Skeletal muscle cell (primary cell): ENCODE measurements at regions not wholly inside any gene's neighbourhood (a gene's known extent, or its start where the extent isn't known, plus 50 kb on each side); places are given as distances from the start of the nearest gene placed in this dataset.
"Not testable (repeated sequence)": the region's sequence is repeated elsewhere in the genome, so short reads cannot be mapped to it uniquely, and the experiment has no call there.

Experiments used
- DNase-seq: peaks from one replicate; pipeline ENCODE4 v3.0.0-alpha.2; 2010; ENCODE audit warnings: low read depth
- H3K4me3 ChIP-seq: 2 replicates; pipeline ENCODE4 v1.5.1; 2011; ENCODE audit warnings: low read depth, mild to moderate bottlenecking, control low read depth, low read length, moderate library complexity

- H3K4me3 ChIP-seq, result no peak overlapping the region
- no peak for DNase-seq
Measured at GRCh38 chrX:113586281-113586898, 745.8 kb upstream of the AMOT start.

GRCh38 chrX:113580486-113580885 is 739.9 kb upstream of the AMOT start:
- no peak for DNase-seq
- no peak overlapping the region for H3K4me3 ChIP-seq

DNA sequence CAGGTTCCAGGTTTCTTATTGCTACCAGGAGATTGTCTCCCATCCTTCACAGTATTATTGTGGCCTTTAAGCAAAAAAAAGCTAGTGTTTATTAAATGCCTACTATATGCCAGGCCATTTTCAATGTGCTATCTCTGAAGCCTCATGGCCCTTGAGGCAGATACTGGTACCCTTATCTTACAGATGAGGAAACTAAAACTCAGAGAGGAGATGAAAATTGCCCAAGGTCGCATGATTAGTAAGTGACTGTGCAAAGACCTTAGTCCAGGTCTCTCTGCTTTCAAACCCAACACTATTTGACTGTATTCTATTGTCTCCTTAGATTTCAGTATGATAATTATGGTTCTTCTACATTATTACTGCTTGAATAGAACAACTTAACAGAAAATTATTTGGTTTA is 717.9 kb upstream of the AMOT start:
- no peak overlapping the region for H3K4me3 ChIP-seq
- DNase-seq, result no peak

GRCh38 chrX:113551919-113552318 is 711.3 kb upstream of the AMOT start:
- no peak overlapping the region for H3K4me3 ChIP-seq
- no peak for DNase-seq

GRCh38 chrX:113548308-113549015 is 707.8 kb upstream of the AMOT start:
- DNase-seq, result no peak
- H3K4me3 ChIP-seq, result no peak overlapping the region

DNA sequence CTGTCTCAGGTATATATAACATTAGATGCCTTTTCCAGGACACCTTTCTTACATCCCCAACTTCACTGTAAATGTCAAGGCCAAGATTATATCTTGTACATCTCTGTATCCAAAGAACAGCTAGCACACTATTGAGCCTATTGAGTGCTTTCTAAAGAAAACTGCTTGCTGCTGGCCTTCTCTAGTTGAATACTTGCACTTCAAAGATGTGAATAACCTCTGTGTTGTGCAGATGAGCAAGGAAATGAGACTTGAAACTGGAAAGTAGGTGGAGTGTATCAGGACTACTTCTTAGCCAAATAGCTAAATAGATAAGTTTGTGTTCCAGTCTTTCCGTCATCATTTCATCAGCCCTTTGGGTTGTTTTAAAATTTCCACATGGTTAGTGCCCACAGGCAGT is 704.4 kb upstream of the AMOT start:
- no peak overlapping the region for H3K4me3 ChIP-seq
- DNase-seq, result no peak

DNA sequence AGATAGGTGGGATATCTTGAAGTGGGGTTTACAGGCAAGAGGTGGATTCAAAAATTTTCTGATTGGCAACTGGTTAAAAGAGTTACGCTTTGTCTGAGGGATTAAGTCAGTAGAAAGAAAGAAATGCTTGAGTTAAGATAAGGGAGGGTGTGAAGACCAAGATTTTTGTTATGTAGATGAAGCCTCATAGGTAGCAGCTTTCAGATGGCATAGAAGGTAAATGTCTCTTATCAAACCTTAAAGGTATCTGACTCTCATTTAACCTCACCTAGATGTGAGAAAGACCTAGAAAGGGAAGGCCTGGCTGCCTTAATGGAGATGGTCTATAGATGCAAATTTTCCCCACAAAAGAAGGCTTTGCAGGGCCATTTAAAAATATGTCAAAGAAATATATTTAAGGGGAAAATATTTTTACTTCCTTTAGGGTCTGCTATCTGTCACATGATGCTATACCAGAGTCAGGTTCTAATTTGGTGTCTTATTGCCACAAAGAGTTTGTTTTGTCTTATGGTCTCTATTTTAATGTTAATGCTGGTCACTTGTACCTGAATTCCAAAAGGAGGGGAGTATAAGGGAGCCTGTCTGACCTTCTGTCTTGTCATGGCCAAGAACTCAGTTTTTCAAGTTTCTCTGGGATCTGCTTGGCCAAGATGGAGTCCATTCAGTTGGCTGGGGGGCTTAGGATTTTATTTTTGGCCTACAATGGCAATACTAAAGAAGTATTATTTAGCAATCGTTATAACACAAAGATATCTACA is 699.1 kb upstream of the AMOT start:
- H3K4me3 ChIP-seq, result no peak overlapping the region
- no peak for DNase-seq

DNA sequence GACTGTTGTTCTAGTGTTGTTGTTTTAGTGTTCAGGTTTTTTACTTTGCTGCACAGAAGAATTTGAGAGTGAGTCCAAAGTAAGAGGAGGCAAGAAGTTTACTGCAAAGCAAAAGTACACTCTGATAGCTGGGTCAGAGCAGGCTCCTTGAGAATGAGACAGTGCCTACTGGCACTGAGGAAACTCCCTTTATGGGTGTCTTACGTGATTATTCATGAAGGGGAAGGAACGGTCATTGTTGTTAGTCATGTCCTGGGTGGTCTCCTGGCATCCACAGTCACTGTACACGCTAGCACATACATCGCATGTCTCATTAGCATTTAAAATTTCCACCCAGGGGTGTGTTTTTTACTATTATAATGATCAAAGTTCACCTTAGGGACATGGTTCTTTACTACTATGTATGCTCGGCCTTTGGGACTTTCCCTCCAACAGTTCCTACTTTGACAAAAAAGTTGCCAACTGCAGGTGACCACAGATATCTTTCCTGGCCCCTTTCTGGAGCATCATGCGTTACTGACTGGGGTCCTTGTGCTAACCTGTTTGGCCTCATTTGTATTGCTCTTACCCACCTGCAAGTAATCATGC is 688.9 kb upstream of the AMOT start:
- H3K4me3 ChIP-seq, result no peak overlapping the region
- no peak for DNase-seq

- H3K4me3 ChIP-seq, result no peak overlapping the region
- DNase-seq, result no peak
Measured at GRCh38 chrX:113522814-113523213, 682.2 kb upstream of the AMOT start.

- H3K4me3 ChIP-seq, result no peak overlapping the region
- DNase-seq, result no peak
Measured at GRCh38 chrX:113514906-113515305, 674.3 kb upstream of the AMOT start.

GRCh38 chrX:113512700-113513395 is 672.2 kb upstream of the AMOT start:
- H3K4me3 ChIP-seq, result no peak overlapping the region
- DNase-seq, result peak; percentile 32

- no peak overlapping the region for H3K4me3 ChIP-seq
- DNase-seq, result no peak
Measured at GRCh38 chrX:113510586-113510985, 670.0 kb upstream of the AMOT start.

DNA sequence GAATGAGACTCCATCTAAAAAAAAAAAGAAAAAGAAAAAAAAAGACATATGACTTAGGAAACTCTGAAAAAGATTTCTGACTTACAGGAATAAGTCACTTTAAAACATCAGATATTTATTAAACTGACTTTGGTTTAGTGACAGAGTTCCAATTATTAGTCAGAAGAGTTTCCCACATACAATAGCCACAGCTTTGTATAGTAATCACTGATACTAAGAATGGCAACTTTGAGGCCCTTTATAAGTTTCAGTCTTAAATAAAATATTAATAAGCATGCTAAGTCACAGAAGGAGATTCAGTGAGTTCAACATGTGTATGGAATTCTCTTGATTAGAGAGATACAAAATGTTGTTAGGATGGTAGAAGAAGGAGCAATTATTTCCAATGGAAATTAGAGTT is 652.3 kb upstream of the AMOT start:
- H3K4me3 ChIP-seq, result no peak overlapping the region
- no peak for DNase-seq

GRCh38 chrX:113473418-113473817 is 632.8 kb upstream of the AMOT start:
- DNase-seq, result no peak

DNA sequence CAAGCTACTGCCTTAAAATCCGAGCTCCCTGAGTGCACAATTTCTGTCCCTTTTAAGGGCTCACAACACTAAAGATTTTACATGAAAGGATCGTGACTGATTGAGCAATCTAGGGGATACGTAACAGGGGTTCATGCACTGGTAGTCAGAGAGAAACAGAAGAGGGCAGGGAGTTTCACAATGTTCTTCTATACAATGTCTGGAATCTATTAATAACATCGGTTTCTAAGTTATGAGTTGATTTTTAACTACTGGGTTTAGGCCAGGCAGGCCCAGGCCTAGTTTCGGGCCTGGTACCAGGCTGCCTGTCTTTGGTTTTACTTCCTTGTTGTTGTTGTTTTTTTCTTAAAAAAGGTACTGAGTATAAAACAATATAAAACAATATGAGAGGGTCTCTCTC is 632.4 kb upstream of the AMOT start:
- not testable (repeated sequence) for H3K4me3 ChIP-seq, DNase-seq

More at GRCh38 chrX:113473418-113473817, 632.8 kb upstream of the AMOT start:
- no peak overlapping the region for H3K4me3 ChIP-seq

- DNase-seq, result no peak
Measured at GRCh38 chrX:113470166-113470565, 629.5 kb upstream of the AMOT start.

DNA sequence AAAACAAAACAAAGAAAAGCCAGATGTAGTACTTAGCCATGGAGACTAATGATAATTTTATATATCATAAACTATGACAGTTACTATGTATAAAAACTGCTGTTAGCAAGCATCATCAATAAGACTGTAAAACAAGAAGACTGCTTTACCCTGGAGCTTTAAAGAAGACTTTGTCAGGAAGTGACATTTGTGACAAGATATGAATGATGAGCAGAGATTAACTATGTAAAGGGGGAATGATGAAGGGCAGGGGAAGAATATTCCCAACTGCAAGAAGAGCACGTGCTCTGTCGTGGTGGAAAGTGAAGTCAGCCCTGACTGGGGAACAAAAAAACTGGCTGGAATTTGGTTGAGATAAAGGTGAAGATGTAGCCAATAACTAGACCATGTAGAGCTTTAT is 617.1 kb upstream of the AMOT start:
- DNase-seq, result no peak
- H3K4me3 ChIP-seq, result no peak overlapping the region

More at GRCh38 chrX:113470166-113470565, 629.5 kb upstream of the AMOT start:
- no peak overlapping the region for H3K4me3 ChIP-seq

GRCh38 chrX:113455582-113455981 is 615.0 kb upstream of the AMOT start:
- H3K4me3 ChIP-seq, result no peak overlapping the region
- no peak for DNase-seq

DNA sequence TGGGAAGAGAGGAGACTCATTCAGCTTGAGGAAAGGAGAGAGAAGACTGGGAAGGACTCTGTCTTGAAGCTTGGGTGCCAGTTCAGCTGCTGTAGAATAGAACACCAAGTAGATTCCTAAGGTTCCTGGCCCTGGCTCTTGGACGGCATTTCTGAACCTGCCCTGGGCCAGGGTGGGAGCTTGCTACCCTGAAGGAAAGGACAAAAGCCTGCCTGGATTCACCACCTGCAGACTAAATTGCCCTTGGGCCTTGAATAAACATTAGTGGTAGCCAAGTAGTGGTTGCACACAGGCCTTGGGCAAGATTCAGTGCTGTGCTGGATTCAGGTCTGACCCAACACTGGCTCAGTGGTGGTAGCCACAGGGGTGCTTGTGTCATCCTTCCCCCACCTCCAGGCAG is 588.4 kb upstream of the AMOT start:
- H3K4me3 ChIP-seq, result no peak overlapping the region
- no peak for DNase-seq

DNA sequence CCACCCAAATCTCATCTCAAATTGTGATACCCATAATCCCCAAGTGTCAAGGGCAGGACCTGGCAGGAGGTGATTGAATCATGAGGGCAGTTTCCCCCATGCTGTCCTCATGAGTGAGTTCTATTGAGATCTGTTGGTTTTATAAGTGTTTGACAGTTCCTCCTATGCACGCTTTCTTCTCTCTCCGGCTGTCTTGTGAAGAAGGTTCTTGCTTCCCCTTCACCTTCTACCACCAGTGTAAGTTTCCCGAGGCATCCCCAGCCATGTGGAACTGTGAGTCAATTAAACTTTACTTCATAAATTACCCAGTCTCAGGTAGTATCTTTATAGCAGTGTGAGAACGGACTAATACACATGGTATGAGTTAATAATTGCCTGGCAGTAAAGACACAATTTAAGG is 581.7 kb upstream of the AMOT start:
- no peak for DNase-seq

More for the DNA sequence above, 581.7 kb upstream of the AMOT start:
- no peak overlapping the region for H3K4me3 ChIP-seq
